HG03520 (cell line): ENCODE measurements at regions not wholly inside any gene's neighbourhood (a gene's known extent, or its start where the extent isn't known, plus 50 kb on each side); places are given as distances from the start of the nearest gene placed in this dataset.
"Not testable (repeated sequence)": the region's sequence is repeated elsewhere in the genome, so short reads cannot be mapped to it uniquely, and the experiment has no call there.

Source experiments
- ATAC-seq: cut with Tn5 transposase; IDR thresholded peaks from one replicate; pipeline ENCODE4 v1.9.1; 2021; ENCODE audit warnings: mild to moderate bottlenecking, moderate library complexity; ENCODE audit not compliant: unreplicated experiment

GRCh38 chr21:28216976-28217523 lies 775.6 kb downstream of the LTN1 start:
- ATAC-seq = no peak

GRCh38 chr21:28215214-28215954 lies 777.3 kb downstream of the LTN1 start:
- ATAC-seq = no peak

GRCh38 chr21:28214786-28215185 lies 777.9 kb downstream of the LTN1 start:
- ATAC-seq = no peak

GRCh38 chr21:28213261-28213660 lies 779.4 kb downstream of the LTN1 start:
- ATAC-seq = no peak

- ATAC-seq = no peak
Observed at GRCh38 chr21:28212061-28212460, 780.6 kb downstream of the LTN1 start.

- ATAC-seq = no peak
Observed at GRCh38 chr21:28207436-28208173, 785.1 kb downstream of the LTN1 start.

GRCh38 chr21:28200726-28201125 lies 792.0 kb downstream of the LTN1 start:
- no peak for ATAC-seq

- ATAC-seq = no peak
Observed at GRCh38 chr21:28196981-28197380, 795.7 kb downstream of the LTN1 start.

GRCh38 chr21:28193189-28193588 lies 799.5 kb downstream of the LTN1 start:
- no peak for ATAC-seq

GRCh38 chr21:28186604-28187003 lies 806.1 kb downstream of the LTN1 start:
- ATAC-seq = no peak

GRCh38 chr21:28181730-28182129 lies 810.9 kb downstream of the LTN1 start:
- ATAC-seq = no peak

GRCh38 chr21:28179136-28179535 lies 813.5 kb downstream of the LTN1 start:
- no peak for ATAC-seq

- ATAC-seq = no peak
Observed at GRCh38 chr21:28177124-28177523, 815.6 kb downstream of the LTN1 start.

GRCh38 chr21:28174701-28175100 lies 818.0 kb downstream of the LTN1 start:
- no peak for ATAC-seq

- ATAC-seq = no peak
Observed at GRCh38 chr21:28174006-28174405, 818.7 kb downstream of the LTN1 start.

- ATAC-seq = no peak
Observed at GRCh38 chr21:28172376-28172775, 820.3 kb downstream of the LTN1 start.

- ATAC-seq = no peak
Observed at GRCh38 chr21:28167366-28167765, 825.3 kb downstream of the LTN1 start.

- not testable (repeated sequence) for ATAC-seq
Observed at GRCh38 chr21:28164519-28164918, 828.2 kb downstream of the LTN1 start.

- ATAC-seq = not testable (repeated sequence)
Observed at GRCh38 chr21:28162052-28162451, 830.6 kb downstream of the LTN1 start.

- ATAC-seq = no peak
Observed at GRCh38 chr21:28160378-28160777, 832.3 kb downstream of the LTN1 start.

- ATAC-seq = no peak
Observed at GRCh38 chr21:28159396-28159795, 833.3 kb downstream of the LTN1 start.

GRCh38 chr21:28156590-28156989 lies 836.1 kb downstream of the LTN1 start:
- no peak for ATAC-seq
